T47D (cell line): ENCODE measurements at regions not wholly inside any gene's neighbourhood (a gene's known extent, or its start where the extent isn't known, plus 50 kb on each side); places are given as distances from the start of the nearest gene placed in this dataset.

Experiments
- DNase-seq, 2 experiments: peaks; one replicate each; pipeline versions ENCODE4 v3.0.0 to v3.0.0-alpha.2; 2011 to 2012; ENCODE audit warnings: low read depth in 1 of 2, low spot score in 1 of 2
- JUND ChIP-seq: IDR thresholded peaks from 2 replicates; pipeline ENCODE4 v1.6.1; 2012; ENCODE audit warnings: low read depth
- in situ Hi-C: cut with HindIII; loops from 2 replicates; pipeline ENCODE4 v1.10.0; 2016; ENCODE audit warnings: low sequenced_read_pairs, low pct_unique_long_range_greater_than_20kb

GRCh38 chr12:84732828-84733340, 179.7 kb downstream of the SLC6A15 start:
- DNase-seq: no peak
- in situ Hi-C loops: no loop called here
- TF ChIP-seq JUND: no peak

DNA sequence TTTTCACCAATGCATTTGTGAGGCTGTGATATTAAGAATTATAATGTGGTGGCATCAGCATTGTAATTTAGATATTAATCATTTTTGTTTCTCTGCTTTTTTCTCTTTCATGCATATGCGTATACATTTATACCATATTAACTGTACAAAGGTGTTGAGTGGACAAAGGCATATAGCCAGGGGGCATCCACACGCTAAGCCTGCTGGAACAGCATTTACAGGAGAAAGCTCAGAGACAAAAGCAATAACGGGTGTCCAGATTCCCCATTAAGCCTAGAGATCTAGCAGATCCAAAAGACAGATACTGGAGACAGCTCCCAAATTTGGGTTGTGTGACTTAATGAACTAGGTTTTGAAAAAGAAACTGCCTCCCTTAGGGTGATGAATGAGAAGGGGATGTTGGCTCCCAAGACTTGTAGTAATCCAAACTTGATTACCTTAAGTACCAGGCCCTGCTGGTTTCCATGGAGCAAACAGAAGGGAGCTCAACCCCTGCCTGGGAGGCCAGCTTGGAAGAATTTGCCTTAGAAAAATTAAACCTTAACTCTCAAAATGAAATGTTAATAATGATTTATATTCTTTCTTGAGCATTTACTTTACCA, 181.9 kb downstream of the SLC6A15 start:
- no peak for DNase-seq
- no peak for TF ChIP-seq JUND
- in situ Hi-C loops: no loop called here

DNA sequence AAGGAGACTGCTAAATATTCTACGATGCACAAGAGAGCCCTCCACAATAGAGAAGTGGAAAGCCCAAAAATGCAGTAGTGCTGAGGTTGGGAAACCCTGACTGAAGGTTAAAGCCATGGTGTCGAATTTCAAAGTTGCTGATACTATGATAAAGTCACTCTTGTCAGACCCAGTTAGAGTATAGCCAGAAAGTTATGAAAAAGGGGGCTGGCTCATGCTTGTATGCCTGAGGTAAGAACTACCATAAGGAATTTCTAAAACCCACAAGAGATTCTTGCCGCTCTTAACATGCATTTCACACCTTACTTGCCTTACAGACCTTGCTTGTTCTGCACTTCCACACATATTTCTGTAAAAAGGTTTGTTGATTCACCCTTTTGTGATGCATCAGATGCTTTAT, 184.6 kb downstream of the SLC6A15 start:
- DNase-seq: no peak
- in situ Hi-C loops: no loop called here
- no peak for TF ChIP-seq JUND

GRCh38 chr12:84726780-84727179, 185.8 kb downstream of the SLC6A15 start:
- in situ Hi-C loops: no loop called here
- no peak for TF ChIP-seq JUND
- no peak for DNase-seq

DNA sequence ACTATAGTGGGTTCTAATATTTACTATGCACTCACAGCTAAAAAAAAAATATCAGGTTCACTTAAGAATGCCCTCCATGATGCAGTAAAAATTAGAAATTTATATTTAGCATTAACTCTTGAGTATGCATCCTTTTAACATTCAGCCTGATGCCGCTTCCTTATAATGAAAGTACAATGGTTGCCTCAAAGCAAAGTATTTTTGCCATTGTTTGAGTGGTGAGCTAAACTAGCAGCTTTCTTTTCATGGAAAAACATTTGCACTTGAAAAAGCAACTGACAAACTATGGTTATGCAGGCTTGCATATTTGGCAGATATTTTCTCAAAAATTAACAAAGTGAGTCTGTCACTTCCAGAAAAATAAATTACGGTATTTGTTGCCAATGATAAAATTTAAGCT, 188.6 kb downstream of the SLC6A15 start:
- in situ Hi-C loops: no loop called here
- no peak for DNase-seq

GRCh38 chr12:84719997-84720396, 192.6 kb downstream of the SLC6A15 start:
- no peak for TF ChIP-seq JUND
- in situ Hi-C loops: no loop called here
- no peak for DNase-seq

More for the DNA sequence above, 188.6 kb downstream of the SLC6A15 start:
- TF ChIP-seq JUND: no peak

GRCh38 chr12:84718906-84719305, 193.7 kb downstream of the SLC6A15 start:
- no peak for TF ChIP-seq JUND
- no peak for DNase-seq
- in situ Hi-C loops: no loop called here

DNA sequence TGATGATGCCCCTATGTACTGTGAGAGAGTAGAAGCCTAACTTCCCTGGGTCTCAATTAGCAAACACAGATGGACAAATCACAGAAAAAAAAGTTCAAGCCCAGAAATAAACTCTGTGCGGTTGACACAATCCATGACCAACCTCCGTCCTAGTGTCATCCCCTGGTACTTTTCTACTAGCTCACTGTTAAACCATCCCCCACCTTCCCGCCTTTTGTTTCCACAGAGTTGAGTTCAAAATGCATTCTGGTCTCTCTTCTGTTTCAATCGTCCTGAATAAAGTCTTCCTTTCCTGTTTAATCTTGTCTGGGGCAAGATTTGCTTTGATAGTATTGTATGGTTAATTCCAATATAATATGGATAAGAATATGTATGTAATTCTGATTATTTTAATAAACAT, 199.9 kb downstream of the SLC6A15 start:
- TF ChIP-seq JUND: no peak
- DNase-seq: no peak
- in situ Hi-C loops: no loop called here

- in situ Hi-C loops: no loop called here
- no peak for TF ChIP-seq JUND
- no peak for DNase-seq
These were observed 206.2 kb downstream of the SLC6A15 start for GRCh38 chr12:84706374-84706773.

DNA sequence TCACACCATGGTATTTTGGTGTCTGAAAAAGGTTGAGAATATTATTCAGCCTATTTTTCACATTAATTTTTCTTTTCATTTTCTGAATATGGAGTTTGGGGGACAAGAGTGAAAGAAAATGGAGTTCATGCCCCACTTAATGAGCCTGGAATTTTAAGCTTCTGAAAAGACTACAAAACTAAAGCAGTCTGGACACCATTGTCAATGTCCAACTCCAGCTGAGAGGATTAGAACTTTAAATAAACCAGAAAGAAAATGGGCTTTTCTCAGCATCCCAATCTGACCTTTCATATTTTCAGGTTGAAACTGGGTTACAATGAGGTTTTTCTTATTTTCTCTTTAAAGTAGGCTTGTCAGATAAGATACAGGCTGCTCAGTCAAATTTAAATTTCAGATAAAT, 207.7 kb downstream of the SLC6A15 start:
- in situ Hi-C loops: no loop called here
- no peak for TF ChIP-seq JUND

GRCh38 chr12:84702001-84702400, 210.6 kb downstream of the SLC6A15 start:
- TF ChIP-seq JUND: no peak

More for the DNA sequence above, 207.7 kb downstream of the SLC6A15 start:
- DNase-seq: no peak

DNA sequence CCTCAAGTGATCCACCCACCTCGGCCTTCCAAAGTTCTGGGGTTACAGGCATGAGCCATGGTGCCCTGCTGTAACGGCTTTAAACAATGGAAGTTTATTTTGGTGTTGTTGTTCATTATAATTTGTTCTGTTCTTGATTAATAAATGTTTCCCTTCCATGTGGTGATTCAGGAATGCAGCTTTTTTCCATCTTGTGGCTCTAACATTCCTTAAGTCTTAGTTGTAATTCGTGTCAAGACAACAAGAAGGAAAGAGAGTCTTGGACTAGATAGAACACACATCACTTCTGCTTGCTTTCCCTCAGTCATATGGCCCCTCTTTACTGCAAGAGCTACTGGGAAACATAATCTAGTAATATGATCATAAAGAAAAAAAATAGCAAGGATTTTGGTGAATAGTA, 211.6 kb downstream of the SLC6A15 start:
- TF ChIP-seq JUND: no peak
- in situ Hi-C loops: no loop called here
- DNase-seq: no peak

More at GRCh38 chr12:84702001-84702400, 210.6 kb downstream of the SLC6A15 start:
- DNase-seq: no peak
- in situ Hi-C loops: no loop called here

GRCh38 chr12:84698576-84699333, 213.8 kb downstream of the SLC6A15 start:
- in situ Hi-C loops: no loop called here
- no peak for DNase-seq
- TF ChIP-seq JUND: no peak
